HCT116 (cell line): ENCODE measurements at regions not wholly inside any gene's neighbourhood (a gene's known extent, or its start where the extent isn't known, plus 50 kb on each side); places are given as distances from the start of the nearest gene placed in this dataset.

Experiments used
- ATAC-seq: fragments of 200-7000 bp; cut with Tn5 transposase; 2 replicates; pipeline ENCODE4 v1.9.1; 2020; ENCODE audit warnings: mild to moderate bottlenecking, moderate library complexity
- BruUV-seq: library from RNA; stranded (reverse); fragments of 400-500 nt; replicated peaks from 2 replicates; lab custom pipeline; 2021; lab: Mats Ljungman, UMichigan
- CTCF ChIA-PET: fragments of 300-600 bp; sonication (Branson Sonifier 250); formaldehyde crosslinking; loops from one replicate; lab custom pipeline; 2021; ENCODE audit warnings: antibody characterized with exemption; lab: Charles Lee
- POLR2A ChIA-PET: fragments of 300-600, 350-600 bp; sonication (Branson Sonifier 250); formaldehyde crosslinking; loops from one replicate; lab custom pipeline; 2021; ENCODE audit warnings: antibody characterized with exemption; lab: Charles Lee
- RAD21 ChIA-PET, 2 experiments: fragments of 300-600 bp; sonication (Branson Sonifier 250); formaldehyde crosslinking; loops; one replicate each; lab custom pipeline; 2023; ENCODE audit warnings: low total read pairs in 2 of 2; ENCODE audit not compliant: uncharacterized antibody in 2 of 2, unreplicated experiment in 2 of 2, low non-redundant PET in 1 of 2; lab: Charles Lee
- DNase-seq: peaks from one replicate; pipeline ENCODE4 v3.0.0-alpha.2; 2010; ENCODE audit warnings: low read depth, low spot score
- H2AFZ ChIP-seq: fragments of 200-600 bp; shearing (Covaris generic), sonication (generic); 2 replicates; pipeline ENCODE4 v1.6.1; 2017; ENCODE audit warnings: low read depth, mixed run types, mixed read lengths, antibody characterized with exemption, low read length; ENCODE audit not compliant: poor library complexity, severe bottlenecking
- H3K27ac ChIP-seq: 2 replicates; pipeline ENCODE4 v1.5.1; 2012; ENCODE audit warnings: low read depth, low read length
- H3K27me3 ChIP-seq: fragments of 200-600 bp; sonication (generic); 2 replicates; pipeline ENCODE4 v1.6.1; 2016; ENCODE audit warnings: mixed run types, low read length, mixed read lengths; ENCODE audit not compliant: insufficient read depth
- H3K36me3 ChIP-seq, 2 experiments: fragments of 200-500 bp in 1 of 2; fragments of 200-600 bp in 1 of 2; sonication (Bioruptor generic) in 1 of 2; sonication (generic) in 1 of 2; 2 replicates each; pipeline versions ENCODE4 v1.5.1 to v1.6.1; 2014 to 2016; ENCODE audit warnings: low read length in 2 of 2, inconsistent platforms in 1 of 2, mixed read lengths in 1 of 2, mixed run types in 1 of 2; ENCODE audit not compliant: insufficient read depth in 2 of 2, control insufficient read depth in 1 of 2
- H3K4me1 ChIP-seq, 2 experiments: fragments of 200-600 bp in 1 of 2; sonication (generic) in 1 of 2; 2 replicates each; pipeline versions ENCODE4 v1.5.1 to v1.6.1; 2012 to 2017; ENCODE audit warnings: low read length in 2 of 2, inconsistent platforms in 1 of 2, mild to moderate bottlenecking in 1 of 2, mixed read lengths in 1 of 2, mixed run types in 1 of 2, moderate library complexity in 1 of 2; ENCODE audit not compliant: insufficient read depth in 2 of 2, control insufficient read depth in 1 of 2
- H3K4me2 ChIP-seq: fragments of 200-600 bp; sonication (generic); 2 replicates; pipeline ENCODE4 v1.6.1; 2017; ENCODE audit warnings: mixed run types, low read length, mixed read lengths
- H3K4me3 ChIP-seq, 2 experiments: fragments of 200-600 bp in 1 of 2; sonication (generic) in 1 of 2; replicated peaks in 1 of 2; 2 replicates each; pipeline ENCODE4 v1.5.1; 2011 to 2016; ENCODE audit warnings: low read length in 2 of 2, control low read depth in 1 of 2, low read depth in 1 of 2, mild to moderate bottlenecking in 1 of 2, mixed read lengths in 1 of 2, mixed run types in 1 of 2
- H3K79me2 ChIP-seq: fragments of 200-600 bp; sonication (generic); 2 replicates; pipeline ENCODE4 v1.6.1; 2017; ENCODE audit warnings: mild to moderate bottlenecking, mixed run types, low read length, moderate library complexity, mixed read lengths; ENCODE audit not compliant: insufficient read depth
- H3K9ac ChIP-seq: fragments of 200-600 bp; sonication (generic); 2 replicates; pipeline ENCODE4 v1.6.1; 2016; ENCODE audit warnings: low read length, mixed read lengths
- H3K9me2 ChIP-seq: fragments of 200-600 bp; sonication (generic), shearing (Covaris generic); 2 replicates; pipeline ENCODE4 v1.6.1; 2017; ENCODE audit warnings: mixed run types, mild to moderate bottlenecking, moderate library complexity; ENCODE audit not compliant: insufficient read depth
- H3K9me3 ChIP-seq, 2 experiments: fragments of 200-500 bp in 1 of 2; fragments of 200-600 bp in 1 of 2; sonication (Bioruptor generic) in 1 of 2; sonication (generic) in 1 of 2; 2 replicates each; pipeline ENCODE4 v1.6.1; 2014 to 2017; ENCODE audit warnings: low read length in 2 of 2, mixed read lengths in 2 of 2, inconsistent platforms in 1 of 2, low read depth in 1 of 2, mild to moderate bottlenecking in 1 of 2, mixed run types in 1 of 2, moderate library complexity in 1 of 2; ENCODE audit not compliant: control insufficient read depth in 1 of 2, insufficient read depth in 1 of 2
- H4K20me1 ChIP-seq: fragments of 200-600 bp; sonication (generic), shearing (Covaris generic); 2 replicates; pipeline ENCODE4 v1.6.1; 2017; ENCODE audit warnings: mixed run types, mild to moderate bottlenecking, moderate library complexity; ENCODE audit not compliant: insufficient read depth
- CEBPB ChIP-seq: IDR thresholded peaks from 2 replicates; pipeline ENCODE4 v1.6.1; 2012; ENCODE audit warnings: low read depth
- EGR1 ChIP-seq: IDR thresholded peaks from 2 replicates; pipeline ENCODE4 v1.6.1; 2012; ENCODE audit warnings: low read depth
- ELF1 ChIP-seq: IDR thresholded peaks from 2 replicates; pipeline ENCODE4 v1.6.1; 2012; ENCODE audit warnings: low read depth, borderline replicate concordance
- EZH2 ChIP-seq: fragments of 200-600 bp; sonication (generic); IDR thresholded peaks from 2 replicates; pipeline ENCODE4 v1.6.1; 2017; ENCODE audit warnings: antibody characterized with exemption, mixed run types
- JUND ChIP-seq: IDR thresholded peaks from 2 replicates; pipeline ENCODE4 v1.6.1; 2012
- POLR2A ChIP-seq: IDR thresholded peaks from 2 replicates; pipeline ENCODE4 v1.7.0; 2011; ENCODE audit warnings: borderline replicate concordance; ENCODE audit not compliant: insufficient read depth, insufficient read length; ENCODE audit errors: extremely low read depth
- POLR2AphosphoS5 ChIP-seq: IDR thresholded peaks from 2 replicates; pipeline ENCODE4 v1.6.1; 2011; ENCODE audit warnings: mild to moderate bottlenecking, low read depth, low read length, moderate library complexity
- RAD21 ChIP-seq: IDR thresholded peaks from 2 replicates; pipeline ENCODE4 v1.6.1; 2012; ENCODE audit warnings: low read depth, mild to moderate bottlenecking
- REST ChIP-seq: IDR thresholded peaks from 2 replicates; pipeline ENCODE4 v1.6.1; 2012; ENCODE audit warnings: low read depth
- SIN3A ChIP-seq: IDR thresholded peaks from 2 replicates; pipeline ENCODE4 v1.6.1; 2012; ENCODE audit warnings: low read depth
- SRF ChIP-seq: IDR thresholded peaks from 2 replicates; pipeline ENCODE4 v1.6.1; 2012; ENCODE audit warnings: low read depth
- YY1 ChIP-seq: IDR thresholded peaks from 2 replicates; pipeline ENCODE4 v1.6.1; 2011; ENCODE audit warnings: low read length, low read depth, moderate library complexity, mild to moderate bottlenecking; ENCODE audit not compliant: insufficient replicate concordance; ENCODE audit errors: extremely low read depth
- ZFX ChIP-seq: fragments of 450-650 bp; IDR thresholded peaks from 2 replicates; pipeline ENCODE4 v1.6.1; 2017
- ZNF274 ChIP-seq: fragments of 200-500 bp; sonication (Bioruptor generic); IDR thresholded peaks from 2 replicates; pipeline ENCODE4 v1.6.1; 2014; ENCODE audit warnings: mild to moderate bottlenecking, low read depth, low read length, inconsistent platforms
- intact Hi-C: fragments of 100-400 bp; cut with micrococcal nuclease; formaldehyde crosslinking; loops from 2 replicates; pipeline ENCODE4 v1.10.0; 2022
- TF ChIP-seq, protein P1 (sequence below): IDR thresholded peaks from 2 replicates; pipeline ENCODE4 v1.6.1; 2012
- TF ChIP-seq, protein P2 (sequence below): IDR thresholded peaks from 2 replicates; pipeline ENCODE4 v1.6.1; 2012

GRCh38 chr2:238698451-238699306 is 149.2 kb upstream of the TWIST2 start:
- Histone ChIP-seq H3K9ac (no peak overlapping the region), H3K4me1 (no peaks in the 10 kb centered on the region; a peak in 1 of 4 replicates), H2AFZ (no peak overlapping the region), H3K4me3 (no peak overlapping the region), H3K9me3 (no peaks in the 10 kb centered on the region), H3K9me2 (no peaks in the 10 kb centered on the region), H3K4me2 (no peak overlapping the region), H3K79me2 (no peaks in the 10 kb centered on the region), H3K27ac (no peak overlapping the region), H4K20me1 (no peaks in the 10 kb centered on the region), H3K27me3 (no peaks in the 10 kb centered on the region)
- ChIA-PET RAD21 (no interaction called here), CTCF (no interaction called here)
- BruUV-seq: no TSS peak
- no peak for DNase-seq
- intact Hi-C loops: no loop called here
- ATAC-seq: no peak
- TF ChIP-seq JUND (no peak), EGR1 (no peak), ZNF274 (no peak), POLR2AphosphoS5 (no peak), RAD21 (no peak), YY1 (no peak), REST (no peak), EZH2 (no peak), CEBPB (no peak), SRF (no peak), ELF1 (no peak), ZFX (no peak), SIN3A (no peak), POLR2A (no peak)
- TF ChIP-seq, protein P1, sequence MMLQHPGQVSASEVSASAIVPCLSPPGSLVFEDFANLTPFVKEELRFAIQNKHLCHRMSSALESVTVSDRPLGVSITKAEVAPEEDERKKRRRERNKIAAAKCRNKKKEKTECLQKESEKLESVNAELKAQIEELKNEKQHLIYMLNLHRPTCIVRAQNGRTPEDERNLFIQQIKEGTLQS: no peak
- TF ChIP-seq, protein P2, sequence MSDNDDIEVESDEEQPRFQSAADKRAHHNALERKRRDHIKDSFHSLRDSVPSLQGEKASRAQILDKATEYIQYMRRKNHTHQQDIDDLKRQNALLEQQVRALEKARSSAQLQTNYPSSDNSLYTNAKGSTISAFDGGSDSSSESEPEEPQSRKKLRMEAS: no peak
- TF ChIP-seq, all 23 proteins: peak for 0
- POLR2A ChIA-PET: no interaction called here
- H3K36me3 ChIP-seq: no peaks in the 10 kb centered on the region
